OCI-LY3 (cell line): ENCODE measurements at regions not wholly inside any gene's neighbourhood (a gene's known extent, or its start where the extent isn't known, plus 50 kb on each side); places are given as distances from the start of the nearest gene placed in this dataset.
"Not testable (repeated sequence)": the region's sequence is repeated elsewhere in the genome, so short reads cannot be mapped to it uniquely, and the experiment has no call there.

ENCODE experiments used
- H2AFZ ChIP-seq: fragments of 200-600, 300-600 bp; shearing (Covaris generic); 2 replicates; pipeline ENCODE4 v1.6.0; 2014; ENCODE audit warnings: antibody characterized with exemption, low read depth, low read length
- H3K27ac ChIP-seq: fragments of 200-600, 300-600 bp; sonication (generic); 2 replicates; pipeline ENCODE4 v1.5.1; 2014; ENCODE audit warnings: mild to moderate bottlenecking, low read length, moderate library complexity, mixed read lengths
- H3K27me3 ChIP-seq: fragments of 200-600, 300-600 bp; sonication (generic); 2 replicates; pipeline ENCODE4 v1.6.1; 2014; ENCODE audit warnings: low read depth, low read length, mixed read lengths
- H3K36me3 ChIP-seq: fragments of 200-600, 300-600 bp; sonication (generic); replicated peaks from 2 replicates; pipeline ENCODE3; 2014; ENCODE audit warnings: low read depth, low read length, mixed read lengths
- H3K4me1 ChIP-seq: fragments of 300-600, 200-600 bp; sonication (generic); 2 replicates; pipeline ENCODE4 v1.6.1; 2014; ENCODE audit warnings: low read length, mixed read lengths
- H3K4me2 ChIP-seq: fragments of 200-600, 300-600 bp; sonication (generic); 2 replicates; pipeline ENCODE4 v1.6.1; 2014; ENCODE audit warnings: low read length, mixed read lengths
- H3K4me3 ChIP-seq: fragments of 300-600, 200-600 bp; sonication (generic); 2 replicates; pipeline ENCODE4 v1.5.1; 2014; ENCODE audit warnings: antibody characterized with exemption, mild to moderate bottlenecking, low read length, moderate library complexity
- H3K79me2 ChIP-seq: fragments of 300-600, 200-600 bp; shearing (Covaris generic); 2 replicates; pipeline ENCODE4 v1.6.1; 2014; ENCODE audit warnings: mild to moderate bottlenecking, low read length, mixed read lengths
- H3K9ac ChIP-seq: fragments of 300-600, 200-600 bp; shearing (Covaris generic); 2 replicates; pipeline ENCODE4 v1.6.0; 2014; ENCODE audit warnings: mild to moderate bottlenecking, low read length, moderate library complexity
- H3K9me3 ChIP-seq: fragments of 200-600, 300-600 bp; shearing (Covaris generic); 2 replicates; pipeline ENCODE4 v1.6.1; 2014; ENCODE audit warnings: low read length, mixed read lengths; ENCODE audit not compliant: insufficient read depth
- H4K20me1 ChIP-seq: fragments of 200-600, 300-600 bp; sonication (generic); 2 replicates; pipeline ENCODE4 v1.6.1; 2016; ENCODE audit warnings: low read length, mixed read lengths; ENCODE audit not compliant: insufficient read depth
- CTCF ChIP-seq: fragments of 200-600, 300-600 bp; sonication (generic); IDR thresholded peaks from 2 replicates; pipeline ENCODE4 v1.5.1; 2014; ENCODE audit warnings: antibody characterized with exemption, low read length, low read depth
- EZH2phosphoT487 ChIP-seq: fragments of 200-600 bp; shearing (Covaris generic); IDR thresholded peaks from 2 replicates; pipeline ENCODE4 v1.6.1; 2018; ENCODE audit warnings: antibody characterized with exemption, mixed run types, low read depth

GRCh38 chr2:235105821-235106359 is 154.1 kb downstream of the SH3BP4 start:
- Histone ChIP-seq H3K9me3 (no peaks in the 10 kb centered on the region), H2AFZ (no peak overlapping the region), H3K9ac (no peak overlapping the region), H3K4me1 (no peaks in the 10 kb centered on the region), H3K79me2 (no peaks in the 10 kb centered on the region), H3K4me3 (no peak overlapping the region), H4K20me1 (no peaks in the 10 kb centered on the region), H3K4me2 (no peak overlapping the region), H3K27ac (no peak overlapping the region), H3K27me3 (no peaks in the 10 kb centered on the region), H3K36me3 (no peaks in the 10 kb centered on the region)
- TF ChIP-seq EZH2phosphoT487 (no peak), CTCF (no peak)

GRCh38 chr2:235106874-235107639 is 155.2 kb downstream of the SH3BP4 start:
- Histone ChIP-seq H3K4me2 (no peak overlapping the region), H3K27me3 (no peaks in the 10 kb centered on the region), H3K79me2 (no peaks in the 10 kb centered on the region), H3K27ac (no peak overlapping the region), H4K20me1 (no peaks in the 10 kb centered on the region), H3K9ac (no peak overlapping the region), H2AFZ (no peak overlapping the region), H3K4me1 (no peaks in the 10 kb centered on the region), H3K9me3 (no peaks in the 10 kb centered on the region), H3K36me3 (no peaks in the 10 kb centered on the region), H3K4me3 (no peak overlapping the region)
- TF ChIP-seq CTCF: peak; percentile 35; the same call in 1 of the 2 replicates
- TF ChIP-seq EZH2phosphoT487: no peak

- H3K9ac ChIP-seq: no peak overlapping the region
- H3K4me1 ChIP-seq: no peaks in the 10 kb centered on the region
- H3K9me3 ChIP-seq: no peaks in the 10 kb centered on the region
- H3K36me3 ChIP-seq: no peaks in the 10 kb centered on the region
- no peak overlapping the region for H2AFZ ChIP-seq
- TF ChIP-seq EZH2phosphoT487 (no peak), CTCF (no peak)
- H3K27ac ChIP-seq: no peak overlapping the region
- H3K27me3 ChIP-seq: no peaks in the 10 kb centered on the region
- H3K4me2 ChIP-seq: no peak overlapping the region
- H4K20me1 ChIP-seq: no peaks in the 10 kb centered on the region
- H3K79me2 ChIP-seq: no peaks in the 10 kb centered on the region
- no peak overlapping the region for H3K4me3 ChIP-seq
Measured at GRCh38 chr2:235107640-235107951, 155.8 kb downstream of the SH3BP4 start.

- not testable (repeated sequence) for H3K4me2 ChIP-seq, H4K20me1 ChIP-seq, H3K4me3 ChIP-seq, H3K79me2 ChIP-seq, H3K27ac ChIP-seq, H3K36me3 ChIP-seq, H3K9ac ChIP-seq, H3K4me1 ChIP-seq, H3K27me3 ChIP-seq, H3K9me3 ChIP-seq, H2AFZ ChIP-seq
Measured at GRCh38 chr2:235109561-235109960, 157.7 kb downstream of the SH3BP4 start.
